Mesenchymal stem cell (in vitro differentiated cells and primary cell): ENCODE measurements at regions not wholly inside any gene's neighbourhood (a gene's known extent, or its start where the extent isn't known, plus 50 kb on each side); places are given as distances from the start of the nearest gene placed in this dataset.

Source experiments
- DNase-seq: peaks from one replicate; pipeline ENCODE4 v3.0.0-alpha.2; 2013
- H2AFZ ChIP-seq: one replicate; pipeline ENCODE4 v1.6.1; 2013; ENCODE audit warnings: low read depth, mild to moderate bottlenecking, control low read depth, inconsistent platforms, low read length, moderate library complexity
- H2AK5ac ChIP-seq: 2 replicates; pipeline ENCODE4 v1.6.1; 2013; ENCODE audit warnings: low read length, moderate library complexity, mild to moderate bottlenecking, inconsistent platforms; ENCODE audit not compliant: severe bottlenecking
- H2BK120ac ChIP-seq: one replicate; pipeline ENCODE4 v1.6.1; 2013; ENCODE audit warnings: low read depth, mild to moderate bottlenecking, inconsistent platforms, low read length, moderate library complexity
- H2BK12ac ChIP-seq, 2 experiments: one replicate each; pipeline ENCODE4 v1.6.1; 2013; ENCODE audit warnings: inconsistent platforms in 2 of 2, low read length in 2 of 2, mild to moderate bottlenecking in 2 of 2, moderate library complexity in 2 of 2, control low read depth in 1 of 2
- H2BK15ac ChIP-seq: one replicate; pipeline ENCODE4 v1.6.1; 2013; ENCODE audit warnings: mild to moderate bottlenecking, low read depth, inconsistent platforms; ENCODE audit not compliant: poor library complexity, severe bottlenecking
- H2BK5ac ChIP-seq: 2 replicates; pipeline ENCODE4 v1.6.1; 2013; ENCODE audit warnings: low read depth, mild to moderate bottlenecking, low read length, control low read depth, inconsistent platforms; ENCODE audit not compliant: poor library complexity, severe bottlenecking
- H3K14ac ChIP-seq, 2 experiments: one replicate each; pipeline ENCODE4 v1.6.1; 2013; ENCODE audit warnings: inconsistent platforms in 2 of 2, low read length in 2 of 2, control low read depth in 1 of 2, mild to moderate bottlenecking in 1 of 2, moderate library complexity in 1 of 2
- H3K18ac ChIP-seq, 2 experiments: one replicate each; pipeline ENCODE4 v1.6.1; 2013; ENCODE audit warnings: inconsistent platforms in 2 of 2, low read length in 2 of 2, control low read depth in 1 of 2, low read depth in 1 of 2, mild to moderate bottlenecking in 1 of 2
- H3K23ac ChIP-seq, 2 experiments: one replicate each; pipeline ENCODE4 v1.6.1; 2013; ENCODE audit warnings: inconsistent platforms in 2 of 2, low read length in 2 of 2, mild to moderate bottlenecking in 2 of 2, moderate library complexity in 2 of 2, control low read depth in 1 of 2
- H3K27ac ChIP-seq: 2 replicates; pipeline ENCODE4 v1.5.1; 2013; ENCODE audit warnings: mild to moderate bottlenecking, moderate library complexity, low read length, control low read depth, inconsistent platforms; ENCODE audit not compliant: poor library complexity, severe bottlenecking
- H3K27me3 ChIP-seq, 2 experiments: 2 replicates each; pipeline versions ENCODE4 v1.6.1 to v1.7.0; 2013; ENCODE audit warnings: low read length in 2 of 2, mild to moderate bottlenecking in 2 of 2, moderate library complexity in 2 of 2, control low read depth in 1 of 2, inconsistent platforms in 1 of 2; ENCODE audit not compliant: control insufficient read depth in 1 of 2, insufficient read depth in 1 of 2
- H3K36me3 ChIP-seq, 2 experiments: 2 replicates each; pipeline versions ENCODE4 v1.6.1 to v1.7.0; 2013; ENCODE audit warnings: low read length in 2 of 2, control low read depth in 1 of 2, inconsistent platforms in 1 of 2, low read depth in 1 of 2, mild to moderate bottlenecking in 1 of 2; ENCODE audit not compliant: insufficient read depth in 2 of 2, control insufficient read depth in 1 of 2
- H3K4ac ChIP-seq, 2 experiments: one replicate each; pipeline ENCODE4 v1.6.1; 2013; ENCODE audit warnings: inconsistent platforms in 2 of 2, low read length in 2 of 2, mild to moderate bottlenecking in 2 of 2, moderate library complexity in 2 of 2, control low read depth in 1 of 2, low read depth in 1 of 2
- H3K4me1 ChIP-seq: 2 replicates; pipeline ENCODE4 v1.6.1; 2013; ENCODE audit warnings: low read depth, low read length, control low read depth; ENCODE audit not compliant: control insufficient read depth, insufficient read depth
- H3K4me2 ChIP-seq: 2 replicates; pipeline ENCODE4 v1.6.1; 2013; ENCODE audit warnings: low read length, mild to moderate bottlenecking, inconsistent platforms; ENCODE audit not compliant: poor library complexity, severe bottlenecking
- H3K4me3 ChIP-seq, 2 experiments: 2 replicates each; pipeline versions ENCODE4 v1.5.1 to v1.7.0; 2013; ENCODE audit warnings: low read length in 2 of 2, mild to moderate bottlenecking in 2 of 2, control low read depth in 1 of 2, low read depth in 1 of 2; ENCODE audit not compliant: insufficient read depth in 1 of 2
- H3K79me1 ChIP-seq: replicated peaks from 2 replicates; pipeline ENCODE4 v1.6.1; 2013; ENCODE audit warnings: mild to moderate bottlenecking, control low read depth, low read length, inconsistent platforms; ENCODE audit not compliant: poor library complexity, severe bottlenecking
- H3K9ac ChIP-seq: 2 replicates; pipeline ENCODE4 v1.7.0; 2013; ENCODE audit warnings: mild to moderate bottlenecking, low read length, moderate library complexity
- H3K9me3 ChIP-seq: 2 replicates; pipeline ENCODE4 v1.7.0; 2013; ENCODE audit warnings: mild to moderate bottlenecking, low read length; ENCODE audit not compliant: control insufficient read depth
- H4K8ac ChIP-seq: one replicate; pipeline ENCODE4 v1.6.1; 2013; ENCODE audit warnings: inconsistent platforms, mild to moderate bottlenecking, low read length, moderate library complexity
- H4K91ac ChIP-seq: one replicate; pipeline ENCODE4 v1.6.1; 2013; ENCODE audit warnings: mild to moderate bottlenecking, low read length, inconsistent platforms
- WGBS: methylation state at CpG from one replicate; pipeline ENCODE4 v1.1.7; 2013; ENCODE audit warnings: mixed read lengths; 5-methylcytosine and 5-hydroxymethylcytosine counted together

DNA sequence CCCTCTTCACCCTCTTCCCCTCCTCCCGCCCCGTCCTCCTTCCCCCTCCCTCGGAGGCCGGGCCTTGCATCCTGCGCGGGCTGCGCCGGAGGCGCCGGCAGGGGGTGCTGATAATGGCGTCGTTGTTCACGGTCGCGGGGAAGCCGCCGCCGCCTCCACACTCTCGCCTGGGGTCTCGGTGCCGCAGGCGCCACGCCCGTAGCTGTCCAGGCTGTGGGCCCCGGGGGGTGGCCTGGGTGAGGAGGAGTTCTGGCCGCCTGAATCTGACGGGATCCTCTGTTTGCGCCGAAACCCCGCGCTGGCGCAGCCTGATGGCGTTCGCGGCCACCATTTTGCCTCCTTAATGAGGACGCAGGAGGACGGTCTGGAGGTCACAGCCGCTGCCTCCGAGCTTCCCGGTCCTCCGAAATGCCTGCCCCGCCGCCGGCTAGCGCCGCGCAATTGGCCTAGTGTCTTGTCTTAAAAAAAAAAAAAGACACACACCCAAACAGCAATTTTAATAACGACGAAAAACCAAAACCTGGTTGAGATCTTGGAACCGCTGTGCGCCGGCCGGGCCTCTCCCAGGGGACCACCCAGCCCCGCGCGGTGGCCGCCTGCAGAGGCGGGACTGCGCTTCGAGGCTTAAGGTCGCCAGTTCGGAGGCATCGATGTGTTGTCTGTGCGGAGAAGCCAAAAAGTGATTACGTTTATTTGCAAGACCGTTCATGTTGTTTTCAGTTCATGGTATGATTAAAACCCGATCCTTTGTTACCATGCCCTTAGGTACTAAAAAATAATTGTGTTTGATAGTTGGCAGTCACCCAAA is 106.6 kb upstream of the HNRNPU start:
- Histone ChIP-seq H2BK5ac (peak overlapping the region; percentile 94), H3K4me3 (peak overlapping the region; percentile 72 to 83), H4K91ac (peak overlapping the region; percentile 97), H2AFZ (peak overlapping the region; percentile 66), H3K18ac (peak overlapping the region; percentile 92 to 100), H3K36me3 (no peaks in the 10 kb centered on the region), H3K14ac (peak overlapping the region; percentile 47 to 53), H3K9ac (peak overlapping the region; percentile 94), H3K4me2 (peak overlapping the region; percentile 31), H3K9me3 (no peaks in the 10 kb centered on the region), H2BK120ac (peak overlapping the region; percentile 85), H2BK12ac (peak overlapping the region in 1 of 2 experiments; percentile 32), H3K4me1 (peaks cover 3% of the 10 kb centered on the region), H2AK5ac (no peak overlapping the region), H3K4ac (peak overlapping the region; percentile 81 to 97), H3K79me1 (peaks cover 7% of the 10 kb centered on the region), H3K23ac (peak overlapping the region in 1 of 2 experiments; percentile 41), H4K8ac (peak overlapping the region; percentile 100), H3K27ac (peak overlapping the region; percentile 99), H2BK15ac (no peak overlapping the region), H3K27me3 (no peaks in the 10 kb centered on the region)
- DNase-seq, result peak; percentile 97
- under 1% methylated on average over 63 of the region's 67 CpGs for WGBS

DNA sequence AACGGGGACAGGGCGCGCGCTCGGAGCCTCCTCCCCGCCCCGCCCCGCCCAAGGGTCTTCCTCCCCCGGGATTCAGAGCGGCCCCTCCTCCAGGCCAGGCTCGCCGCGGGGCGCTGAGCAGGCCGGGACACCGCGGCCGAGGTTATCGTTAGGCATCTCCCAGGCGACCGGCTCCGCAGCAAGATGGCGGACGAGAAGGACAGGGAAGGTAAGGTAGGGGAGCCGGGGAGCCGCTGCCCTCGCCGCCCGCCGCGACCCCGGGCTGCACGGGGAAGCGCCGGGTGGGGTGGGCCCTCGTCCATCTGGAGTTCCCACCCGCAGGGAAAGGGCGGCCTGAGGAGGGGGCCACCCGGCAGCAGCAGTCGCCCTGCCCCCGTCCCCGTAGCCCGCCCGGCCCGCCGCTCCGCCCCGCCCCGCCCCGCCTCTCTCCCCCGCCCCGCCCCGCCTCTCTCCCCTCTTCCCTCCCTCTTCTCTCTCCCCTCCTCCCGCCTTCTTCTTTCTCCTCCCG is 105.9 kb upstream of the HNRNPU start:
- peak overlapping the region in 1 of 2 experiments; percentile 78 for H3K14ac ChIP-seq
- peaks cover 3% of the 10 kb centered on the region for H3K4me1 ChIP-seq
- peak overlapping the region; percentile 99 for H3K27ac ChIP-seq
- peak overlapping the region; percentile 99 for H2BK120ac ChIP-seq
- peak overlapping the region; percentile 80 for H2BK5ac ChIP-seq
- no peaks in the 10 kb centered on the region for H3K36me3 ChIP-seq
- no peak overlapping the region for H2AFZ ChIP-seq
- DNase-seq, result peak; percentile 82
- peak overlapping the region; percentile 100 for H2BK15ac ChIP-seq
- no peaks in the 10 kb centered on the region for H3K9me3 ChIP-seq
- peak overlapping the region; percentile 71 to 86 for H3K4me3 ChIP-seq
- peaks cover 4% of the 10 kb centered on the region for H3K79me1 ChIP-seq
- peak overlapping the region; percentile 94 for H3K9ac ChIP-seq
- peak overlapping the region; percentile 90 for H3K4me2 ChIP-seq
- H3K23ac ChIP-seq, result peak overlapping the region in 1 of 2 experiments; percentile 100
- peak overlapping the region; percentile 96 for H4K91ac ChIP-seq
- peak overlapping the region; percentile 98 for H4K8ac ChIP-seq
- no peak overlapping the region for H2AK5ac ChIP-seq
- peak overlapping the region; percentile 73 to 77 for H3K4ac ChIP-seq
- WGBS, result 1% methylated on average over 16 of the region's 55 CpGs
- no peaks in the 10 kb centered on the region for H3K27me3 ChIP-seq
- peak overlapping the region; percentile 90 to 96 for H3K18ac ChIP-seq
- peak overlapping the region in 1 of 2 experiments; percentile 80 for H2BK12ac ChIP-seq

DNA sequence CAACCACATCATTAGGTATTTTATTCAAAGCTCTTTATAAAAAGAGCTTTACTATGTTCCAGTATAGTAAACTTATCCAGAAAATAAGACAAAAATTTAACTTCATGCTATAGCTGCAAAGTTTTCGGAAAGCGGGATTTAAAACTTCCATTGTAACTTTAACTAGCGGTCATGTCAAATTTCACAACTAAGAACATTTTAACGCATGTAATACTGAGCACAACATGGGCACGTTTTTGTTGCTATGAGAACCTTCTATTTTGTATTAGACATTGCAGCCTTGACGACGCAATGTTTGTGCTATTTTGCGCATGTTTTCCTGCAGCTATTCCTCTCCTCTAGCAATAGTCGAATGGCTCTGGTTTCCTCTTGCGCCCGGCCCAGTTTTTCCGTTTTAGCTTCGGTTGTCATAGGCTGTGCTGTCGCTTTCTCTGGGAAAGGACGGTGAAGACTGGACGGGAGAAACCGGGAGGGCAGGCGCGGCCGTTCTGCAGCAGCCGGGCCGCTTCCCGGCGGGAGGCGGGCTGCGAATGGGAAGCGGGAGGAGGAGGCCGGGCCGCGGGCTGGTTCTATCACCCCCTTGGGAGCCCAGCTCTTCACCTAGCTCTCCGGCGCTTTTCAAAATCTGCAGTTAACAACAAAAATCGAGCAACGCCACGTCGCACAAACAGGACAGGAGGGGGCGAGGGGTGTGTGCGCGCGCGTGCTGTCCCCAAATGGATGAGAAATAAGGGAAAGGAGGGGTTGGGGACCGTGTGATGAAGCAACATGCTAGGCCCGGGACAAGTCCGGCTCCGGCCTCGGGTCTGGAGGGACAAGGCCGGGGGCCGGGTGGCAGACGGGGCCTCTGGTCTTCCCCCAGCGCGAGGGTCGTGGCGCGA is 105.3 kb upstream of the HNRNPU start:
- peak; percentile 98 for DNase-seq
- peak overlapping the region; percentile 98 for H4K8ac ChIP-seq
- peak overlapping the region; percentile 73 to 77 for H3K4ac ChIP-seq
- no peaks in the 10 kb centered on the region for H3K36me3 ChIP-seq
- H2AK5ac ChIP-seq, result no peak overlapping the region
- peaks cover under 1% of the 10 kb centered on the region for H3K79me1 ChIP-seq
- H3K18ac ChIP-seq, result peak overlapping the region; percentile 90 to 96
- peak overlapping the region; percentile 57 to 78 for H3K14ac ChIP-seq
- peak overlapping the region; percentile 36 for H2AFZ ChIP-seq
- peak overlapping the region; percentile 90 for H3K4me2 ChIP-seq
- peak overlapping the region; percentile 96 for H4K91ac ChIP-seq
- peak overlapping the region; percentile 100 for H2BK15ac ChIP-seq
- no peaks in the 10 kb centered on the region for H3K9me3 ChIP-seq
- peak overlapping the region; percentile 99 for H3K27ac ChIP-seq
- peaks cover 5% of the 10 kb centered on the region for H3K4me1 ChIP-seq
- peak overlapping the region; percentile 99 for H2BK120ac ChIP-seq
- H3K9ac ChIP-seq, result peak overlapping the region; percentile 94
- peak overlapping the region; percentile 80 for H2BK5ac ChIP-seq
- 4% methylated on average over 53 of the region's 54 CpGs for WGBS
- H3K4me3 ChIP-seq, result peak overlapping the region; percentile 71 to 86
- H2BK12ac ChIP-seq, result peak overlapping the region in 1 of 2 experiments; percentile 21
- no peaks in the 10 kb centered on the region for H3K27me3 ChIP-seq
- H3K23ac ChIP-seq, result peak overlapping the region in 1 of 2 experiments; percentile 100
